ENCODE measurements at regions not wholly inside any gene's neighbourhood (a gene's known extent, or its start where the extent isn't known, plus 50 kb on each side); places are given as distances from the start of the nearest gene placed in this dataset.

DNA sequence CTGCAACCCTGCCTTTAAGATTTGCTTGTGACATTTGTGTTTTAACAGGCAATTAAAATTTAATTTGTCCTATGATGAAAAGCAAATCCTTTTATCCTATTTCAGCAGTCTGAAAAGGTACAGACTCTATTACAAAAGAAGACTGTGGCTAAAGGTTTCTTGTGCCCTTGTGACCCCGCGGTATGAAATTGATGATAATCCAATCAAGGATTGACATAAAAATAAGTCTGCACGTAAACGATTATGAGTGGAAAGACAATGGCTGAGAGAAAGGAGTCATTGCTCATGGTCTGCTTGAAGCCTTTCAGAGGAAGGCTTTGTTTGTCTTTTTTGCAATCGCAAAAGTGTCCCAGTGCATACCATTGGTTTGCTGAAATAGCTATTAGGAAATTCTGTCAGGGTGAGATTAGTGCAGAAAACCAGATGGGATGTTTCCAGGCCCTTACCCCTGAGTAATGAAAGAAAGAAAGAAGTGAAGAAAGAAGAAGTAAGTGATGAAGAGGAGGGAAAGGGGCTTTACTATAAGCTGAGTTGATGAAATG, 867.8 kb upstream of the CDH8 start:
- no peak for FAIRE-seq
- no peak for DNase-seq (ENCODE audit: extremely low spot score, insufficient read length, low read depth)

- DNase-seq (ENCODE audit: extremely low spot score, insufficient read length, low read depth): no peak
- FAIRE-seq: no peak
Observed at GRCh38 chr16:62899737-62900136, 863.5 kb upstream of the CDH8 start.

DNA sequence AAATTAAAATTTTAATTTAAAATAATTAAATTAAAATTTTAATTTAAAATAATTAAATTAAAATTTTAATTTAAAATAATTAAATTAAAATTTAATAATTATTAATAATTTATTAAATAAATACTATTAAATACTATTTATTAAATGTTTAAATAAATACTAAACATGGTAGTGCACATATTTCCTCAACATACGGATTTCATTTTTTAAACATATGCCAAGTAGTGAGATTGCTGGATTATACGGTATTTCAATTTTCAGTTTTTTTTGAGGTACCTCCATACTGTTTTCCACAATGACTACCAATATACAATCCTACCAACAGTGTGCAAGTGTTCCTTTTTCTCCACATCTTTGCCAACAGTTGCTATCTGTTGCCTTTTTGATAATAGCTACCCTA, 852.9 kb upstream of the CDH8 start:
- FAIRE-seq: no peak

GRCh38 chr16:62883509-62883908, 847.3 kb upstream of the CDH8 start:
- DNase-seq (ENCODE audit: extremely low spot score, insufficient read length, low read depth) (no peak), FAIRE-seq (no peak)

More for the DNA sequence above, 852.9 kb upstream of the CDH8 start:
- no peak for DNase-seq (ENCODE audit: extremely low spot score, insufficient read length, low read depth)

DNA sequence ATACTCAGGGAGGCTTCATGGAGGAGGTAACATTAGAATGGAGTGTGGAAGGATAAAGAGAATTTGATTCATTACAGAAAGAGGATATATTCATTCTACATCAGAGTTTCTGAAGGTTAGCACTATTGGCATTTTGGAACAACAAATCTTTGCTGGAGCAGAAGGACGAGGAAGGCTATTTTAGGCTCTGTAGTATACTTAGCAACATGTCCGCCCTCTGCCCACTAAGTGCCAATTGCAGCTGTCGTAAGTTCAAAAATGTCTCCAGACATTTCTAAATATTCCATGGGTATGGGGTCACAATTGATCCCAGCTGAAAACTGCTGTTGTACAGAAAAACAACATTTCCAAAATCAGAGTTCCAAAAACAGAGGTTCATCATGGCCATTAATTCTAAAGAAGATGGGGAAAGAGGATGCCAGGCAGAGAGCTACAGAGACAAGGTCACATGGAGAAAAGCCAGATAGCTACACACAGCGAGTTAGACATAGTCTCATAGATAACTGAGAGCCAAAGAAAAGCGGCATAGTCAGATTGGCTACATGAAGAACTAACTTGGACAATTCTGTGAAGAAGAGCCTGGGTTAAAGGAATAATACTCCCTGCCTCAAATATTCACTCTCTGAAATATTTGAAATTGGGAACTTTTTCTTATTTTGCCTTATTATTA, 846.4 kb upstream of the CDH8 start:
- FAIRE-seq (no peak), DNase-seq (ENCODE audit: extremely low spot score, insufficient read length, low read depth) (no peak)

DNA sequence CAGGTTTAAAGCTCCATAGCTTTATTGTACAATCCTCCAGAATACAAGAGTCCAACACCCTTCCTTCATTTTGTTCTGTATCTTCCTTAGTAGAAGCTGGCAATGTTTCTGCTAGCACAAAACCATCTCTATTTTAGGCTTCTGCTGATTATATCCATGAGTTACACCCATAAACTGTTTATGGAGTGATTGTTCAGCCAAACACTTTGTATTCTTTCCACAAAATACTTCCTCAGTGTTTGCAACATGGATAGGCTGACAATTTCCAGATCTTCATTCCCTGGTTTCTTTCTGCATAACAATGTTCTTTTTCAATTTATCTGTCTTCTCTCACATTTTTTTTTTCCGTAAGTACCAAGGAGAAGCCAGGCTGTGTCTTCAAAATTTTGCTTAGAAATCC, 839.9 kb upstream of the CDH8 start:
- DNase-seq (ENCODE audit: extremely low spot score, insufficient read length, low read depth) (no peak), FAIRE-seq (no peak)

- DNase-seq (ENCODE audit: extremely low spot score, insufficient read length, low read depth) (no peak), FAIRE-seq (no peak)
Observed at GRCh38 chr16:62872339-62872738, 836.1 kb upstream of the CDH8 start.

DNA sequence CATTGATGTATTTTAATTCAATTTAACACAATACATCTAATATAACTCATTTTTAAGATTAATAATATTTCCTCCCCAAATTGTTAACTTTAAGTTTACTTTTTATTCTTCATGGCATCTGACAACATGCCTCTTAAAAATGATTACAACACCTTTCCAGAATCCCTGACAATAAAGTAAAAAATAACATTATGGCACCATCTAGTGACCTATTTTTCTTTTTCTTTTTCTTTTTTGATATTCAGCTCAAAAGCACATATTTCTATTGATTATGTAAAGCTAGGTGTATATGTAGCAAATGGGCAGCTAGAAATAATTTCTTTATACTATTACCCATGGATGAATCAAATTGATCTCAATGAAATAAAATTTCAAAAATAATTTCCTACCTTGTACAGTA, 834.3 kb upstream of the CDH8 start:
- no peak for DNase-seq (ENCODE audit: extremely low spot score, insufficient read length, low read depth)

DNA sequence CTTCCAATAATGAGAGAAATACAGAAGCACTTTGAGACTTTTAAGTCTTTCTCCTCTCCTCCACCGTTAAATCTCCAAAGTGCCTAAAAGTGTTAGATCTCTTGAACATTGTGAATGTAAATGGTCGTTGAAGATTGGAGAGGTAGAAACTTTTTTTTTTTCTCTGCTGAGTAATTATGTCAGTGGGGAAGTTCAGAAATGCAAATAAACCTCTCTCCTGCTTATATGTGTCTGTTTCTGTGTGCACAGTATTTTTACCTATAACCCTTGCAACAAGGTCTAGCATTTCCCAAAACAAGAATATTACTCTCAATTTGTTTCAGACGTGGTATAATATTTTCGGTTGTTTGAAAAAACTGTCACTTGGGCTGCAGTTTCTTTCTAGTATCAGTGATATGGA, 833.6 kb upstream of the CDH8 start:
- DNase-seq (ENCODE audit: extremely low spot score, insufficient read length, low read depth) (no peak), FAIRE-seq (no peak)

More for the DNA sequence above, 834.3 kb upstream of the CDH8 start:
- no peak for FAIRE-seq

GRCh38 chr16:62863139-62863538, 826.9 kb upstream of the CDH8 start:
- FAIRE-seq (no peak), DNase-seq (ENCODE audit: extremely low spot score, insufficient read length, low read depth) (no peak)

- DNase-seq (ENCODE audit: extremely low spot score, insufficient read length, low read depth) (no peak), FAIRE-seq (no peak)
Observed at GRCh38 chr16:62853887-62854286, 817.6 kb upstream of the CDH8 start.

DNA sequence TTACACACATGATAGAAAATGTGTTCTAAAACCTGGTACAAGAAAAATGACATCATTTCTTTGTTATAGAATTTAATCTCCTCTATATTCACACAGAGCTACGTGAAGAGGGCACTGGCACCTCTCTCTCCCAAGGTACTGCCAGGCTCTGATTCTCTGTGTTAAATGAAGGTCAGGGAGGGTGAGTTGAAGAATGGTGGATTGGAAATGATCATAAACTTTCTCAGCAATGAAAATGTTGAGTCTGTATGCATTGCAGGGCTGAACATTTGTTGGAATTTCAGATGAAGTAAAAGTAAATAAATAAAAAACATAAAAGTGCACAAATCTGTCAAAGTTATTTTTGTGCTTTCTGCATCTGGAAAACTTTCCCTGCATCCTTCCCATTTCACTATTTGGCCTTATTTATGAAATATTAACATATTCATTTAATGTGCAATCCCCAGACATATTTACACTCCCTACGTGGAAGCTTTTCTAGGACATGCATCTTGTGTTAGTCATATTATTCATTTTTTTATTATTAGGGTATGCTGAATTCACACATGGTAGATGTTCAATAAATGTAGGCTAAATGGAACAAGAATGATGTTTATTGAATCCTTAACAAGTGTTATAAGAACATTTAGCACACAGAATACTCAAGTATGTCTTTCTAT, 810.3 kb upstream of the CDH8 start:
- no peak for FAIRE-seq
- DNase-seq (ENCODE audit: extremely low spot score, insufficient read length, low read depth): no peak

- DNase-seq (ENCODE audit: extremely low spot score, insufficient read length, low read depth) (no peak), FAIRE-seq (no peak)
Observed at GRCh38 chr16:62832214-62832613, 796.0 kb upstream of the CDH8 start.

GRCh38 chr16:62831235-62831850, 795.1 kb upstream of the CDH8 start:
- FAIRE-seq (no peak), DNase-seq (ENCODE audit: extremely low spot score, insufficient read length, low read depth) (no peak)

- no peak for DNase-seq (ENCODE audit: extremely low spot score, insufficient read length, low read depth)
- FAIRE-seq: no peak
Observed at GRCh38 chr16:62829607-62830006, 793.4 kb upstream of the CDH8 start.

GRCh38 chr16:62829084-62829483, 792.8 kb upstream of the CDH8 start:
- no peak for FAIRE-seq
- no peak for DNase-seq (ENCODE audit: extremely low spot score, insufficient read length, low read depth)

DNA sequence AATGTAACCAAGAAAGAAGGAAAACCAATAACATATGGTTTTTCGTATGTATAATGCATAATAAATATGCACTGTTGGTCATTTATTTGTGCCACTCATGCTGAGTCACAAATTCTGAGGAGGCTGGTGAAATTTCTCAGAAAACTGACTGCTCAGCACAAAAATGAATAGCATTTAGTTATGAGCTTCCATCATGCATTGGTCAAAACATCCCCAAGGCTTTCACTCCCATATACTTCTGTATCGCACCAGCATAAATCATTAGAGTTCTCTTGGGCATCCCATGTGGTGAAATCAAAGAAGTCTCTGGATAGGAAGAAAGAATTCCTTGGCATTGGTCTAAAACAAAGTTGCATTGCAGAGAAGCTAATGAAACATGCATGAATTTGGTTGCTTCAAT, 785.6 kb upstream of the CDH8 start:
- no peak for FAIRE-seq
- no peak for DNase-seq (ENCODE audit: extremely low spot score, insufficient read length, low read depth)

DNA sequence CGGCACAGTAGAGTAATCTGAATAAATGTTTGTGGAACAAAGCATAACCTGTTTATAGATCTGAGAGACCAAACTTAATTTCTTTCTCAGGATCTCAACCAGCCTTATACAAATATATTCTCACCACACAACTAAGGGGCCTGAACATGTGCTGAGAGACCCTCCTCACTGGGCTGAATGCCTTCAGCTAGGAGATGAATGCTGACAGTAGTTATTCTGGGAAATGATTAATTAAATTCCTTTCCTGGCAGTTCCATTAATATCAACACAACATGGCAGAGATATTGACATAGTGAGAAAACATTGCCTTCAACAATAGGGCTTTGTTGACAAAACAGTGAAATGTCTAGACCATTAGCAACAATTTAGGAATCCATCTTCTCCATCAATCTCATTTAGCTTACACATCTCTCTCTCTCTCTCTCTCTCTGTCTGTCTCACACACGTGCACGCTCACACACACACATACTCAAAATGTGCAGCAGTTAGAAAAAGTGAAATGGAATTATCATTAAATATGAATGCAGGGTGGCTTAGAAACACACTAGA, 780.8 kb upstream of the CDH8 start:
- FAIRE-seq (no peak), DNase-seq (ENCODE audit: extremely low spot score, insufficient read length, low read depth) (no peak)

DNA sequence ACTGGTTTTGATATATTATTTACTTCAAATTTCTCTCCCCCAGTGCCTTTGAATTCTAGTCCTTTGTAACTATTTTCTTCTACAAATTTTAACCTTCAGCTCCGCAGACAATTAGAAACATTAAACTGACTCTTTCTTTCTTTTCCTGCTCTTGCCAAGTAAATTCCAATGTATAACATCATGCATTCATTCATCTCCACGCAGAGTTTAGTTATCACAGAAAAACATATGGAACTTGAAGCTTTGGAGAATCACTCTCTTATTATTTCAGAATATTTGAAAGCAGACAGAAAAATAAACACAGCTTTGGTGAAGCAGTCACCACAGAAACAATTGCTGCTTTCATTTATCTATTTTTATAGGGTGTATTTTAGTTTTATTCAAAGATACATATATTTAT, 778.7 kb upstream of the CDH8 start:
- no peak for DNase-seq (ENCODE audit: extremely low spot score, insufficient read length, low read depth)
- FAIRE-seq: no peak

DNA sequence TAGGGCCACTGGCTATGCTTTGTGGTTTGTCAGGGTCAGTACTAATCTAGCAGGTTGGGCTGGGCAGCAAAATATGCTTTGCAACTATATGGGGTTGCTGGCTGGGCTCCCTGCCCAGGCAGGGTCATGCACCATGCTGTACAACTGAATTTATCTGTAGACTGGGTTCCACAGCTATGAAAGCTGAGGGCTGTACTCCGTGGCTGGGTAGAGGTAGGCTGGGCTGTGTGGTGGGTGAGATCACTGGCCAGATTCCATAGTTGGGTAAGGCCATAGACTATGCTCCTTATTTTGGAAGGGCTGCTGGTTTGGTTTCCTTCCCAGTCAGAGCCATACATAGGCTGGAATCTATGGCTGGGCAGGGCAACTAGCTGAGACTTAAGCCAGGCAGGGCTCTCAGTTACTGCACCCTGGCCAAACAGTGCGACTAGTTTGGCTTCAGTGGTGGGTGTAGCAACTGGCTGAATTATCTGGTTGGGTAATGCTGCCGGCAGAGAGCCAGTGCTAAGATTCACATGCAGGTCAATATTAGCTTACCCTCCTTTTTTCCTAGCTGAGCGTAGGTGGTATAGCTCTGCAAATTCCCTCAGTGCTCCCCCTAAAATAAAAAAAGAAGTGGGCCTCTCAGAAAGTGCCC, 769.1 kb upstream of the CDH8 start:
- FAIRE-seq (no peak), DNase-seq (ENCODE audit: extremely low spot score, insufficient read length, low read depth) (no peak)

- DNase-seq (ENCODE audit: extremely low spot score, insufficient read length, low read depth) (no peak), FAIRE-seq (no peak)
Observed at GRCh38 chr16:62794724-62795123, 758.5 kb upstream of the CDH8 start.
